Testis (tissue), 2 donors: ENCODE measurements at regions not wholly inside any gene's neighbourhood (a gene's known extent, or its start where the extent isn't known, plus 50 kb on each side); places are given as distances from the start of the nearest gene placed in this dataset.

Experiments
- CTCF ChIP-seq, 3 experiments: fragments of 450-650 bp in 2 of 3; fragments of 200-600 bp in 1 of 3; sonication (generic) in 1 of 3; IDR thresholded peaks; one replicate each; pipeline ENCODE4 v1.5.1; 2016 to 2019; ENCODE audit warnings: antibody characterized with exemption in 3 of 3, mild to moderate bottlenecking in 2 of 3, moderate library complexity in 1 of 3
- POLR2A ChIP-seq: fragments of 450-650 bp; IDR thresholded peaks from one replicate; pipeline ENCODE4 v1.6.1; 2017; ENCODE audit warnings: antibody characterized with exemption, mild to moderate bottlenecking, moderate library complexity

- TF ChIP-seq CTCF (IDR thresholded peaks at IDR 0.05) (no peak), POLR2A (no peak)
Observed at GRCh38 chr10:10642189-10642588, 375.5 kb upstream of the CELF2 start.
